ENCODE measurements at regions not wholly inside any gene's neighbourhood (a gene's known extent, or its start where the extent isn't known, plus 50 kb on each side); places are given as distances from the start of the nearest gene placed in this dataset.

DNA sequence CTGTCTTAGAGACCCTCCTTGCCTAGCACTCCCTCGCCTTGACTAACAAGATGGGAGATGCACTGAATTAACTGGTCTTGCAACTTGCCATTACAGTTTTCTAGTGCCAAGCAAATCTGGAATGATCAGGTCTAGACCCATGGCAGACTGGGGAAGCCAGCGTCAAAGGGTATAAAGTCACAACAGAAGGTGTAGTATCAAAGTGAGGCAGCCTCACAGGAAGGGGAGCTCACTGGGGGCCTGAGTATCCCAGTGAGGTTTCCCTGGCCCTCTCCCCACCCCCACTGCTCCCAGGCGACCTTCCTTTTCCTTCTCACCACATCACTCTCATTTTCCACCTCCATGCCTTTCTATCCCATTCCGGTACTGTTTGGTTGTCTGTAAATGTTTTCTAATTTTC lies 83.5 kb upstream of the DOCK9 start:
- TF ChIP-seq, protein P1, sequence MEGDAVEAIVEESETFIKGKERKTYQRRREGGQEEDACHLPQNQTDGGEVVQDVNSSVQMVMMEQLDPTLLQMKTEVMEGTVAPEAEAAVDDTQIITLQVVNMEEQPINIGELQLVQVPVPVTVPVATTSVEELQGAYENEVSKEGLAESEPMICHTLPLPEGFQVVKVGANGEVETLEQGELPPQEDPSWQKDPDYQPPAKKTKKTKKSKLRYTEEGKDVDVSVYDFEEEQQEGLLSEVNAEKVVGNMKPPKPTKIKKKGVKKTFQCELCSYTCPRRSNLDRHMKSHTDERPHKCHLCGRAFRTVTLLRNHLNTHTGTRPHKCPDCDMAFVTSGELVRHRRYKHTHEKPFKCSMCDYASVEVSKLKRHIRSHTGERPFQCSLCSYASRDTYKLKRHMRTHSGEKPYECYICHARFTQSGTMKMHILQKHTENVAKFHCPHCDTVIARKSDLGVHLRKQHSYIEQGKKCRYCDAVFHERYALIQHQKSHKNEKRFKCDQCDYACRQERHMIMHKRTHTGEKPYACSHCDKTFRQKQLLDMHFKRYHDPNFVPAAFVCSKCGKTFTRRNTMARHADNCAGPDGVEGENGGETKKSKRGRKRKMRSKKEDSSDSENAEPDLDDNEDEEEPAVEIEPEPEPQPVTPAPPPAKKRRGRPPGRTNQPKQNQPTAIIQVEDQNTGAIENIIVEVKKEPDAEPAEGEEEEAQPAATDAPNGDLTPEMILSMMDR (IDR thresholded peaks at IDR 0.05; ENCODE audit: low read depth, low read length, poor library complexity, severe bottlenecking): no peak
- no peak for TF ChIP-seq EZH2phosphoT487 (IDR thresholded peaks at IDR 0.05; ENCODE audit: borderline replicate concordance, low read length)
